GOT3 (cell line): ENCODE measurements at regions not wholly inside any gene's neighbourhood (a gene's known extent, or its start where the extent isn't known, plus 50 kb on each side); places are given as distances from the start of the nearest gene placed in this dataset.

Source experiments
- DNase-seq: peaks from one replicate; lab custom pipeline; 2025; ENCODE audit warnings: mixed read lengths; lab: John Stamatoyannopoulos, UW

DNA sequence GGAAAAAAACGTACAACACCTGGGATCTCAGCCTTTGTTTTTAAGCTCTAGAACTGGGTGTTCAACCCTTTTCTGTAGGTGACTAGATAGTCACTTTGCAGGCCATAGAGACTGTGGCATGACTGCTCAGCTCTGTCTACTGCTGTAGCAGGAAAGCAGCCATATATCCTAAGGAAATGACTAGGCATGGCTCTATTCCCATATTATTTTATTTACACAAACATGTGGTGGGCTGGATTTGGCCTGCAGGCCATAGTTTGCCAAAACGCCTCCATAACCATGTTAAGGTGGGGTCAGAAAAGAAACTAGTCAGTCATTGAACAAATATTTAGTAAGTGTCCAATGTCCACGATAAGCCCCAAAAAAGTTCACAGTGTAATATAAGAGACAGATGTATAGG lies 452.5 kb downstream of the MCTP2 start:
- DNase-seq = no peak

DNA sequence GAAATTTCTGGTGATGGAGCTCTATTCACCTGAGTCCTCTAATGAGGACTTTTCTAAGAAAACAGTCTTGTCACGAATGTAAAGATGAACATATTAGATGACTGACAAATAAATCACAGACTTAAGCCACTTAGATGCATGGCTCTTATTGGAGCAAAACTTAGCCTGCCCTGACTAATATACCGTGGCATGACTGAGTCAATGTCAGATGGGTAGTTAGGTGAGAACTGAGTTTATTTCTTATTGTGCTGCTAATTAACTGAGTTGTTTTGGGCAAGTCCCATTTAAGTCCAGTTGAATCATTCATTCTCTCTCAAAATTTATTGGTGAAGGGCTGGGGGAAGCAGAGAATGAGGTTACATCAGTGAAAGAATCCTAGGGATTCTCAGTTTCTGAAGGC lies 459.8 kb downstream of the MCTP2 start:
- no peak for DNase-seq

DNA sequence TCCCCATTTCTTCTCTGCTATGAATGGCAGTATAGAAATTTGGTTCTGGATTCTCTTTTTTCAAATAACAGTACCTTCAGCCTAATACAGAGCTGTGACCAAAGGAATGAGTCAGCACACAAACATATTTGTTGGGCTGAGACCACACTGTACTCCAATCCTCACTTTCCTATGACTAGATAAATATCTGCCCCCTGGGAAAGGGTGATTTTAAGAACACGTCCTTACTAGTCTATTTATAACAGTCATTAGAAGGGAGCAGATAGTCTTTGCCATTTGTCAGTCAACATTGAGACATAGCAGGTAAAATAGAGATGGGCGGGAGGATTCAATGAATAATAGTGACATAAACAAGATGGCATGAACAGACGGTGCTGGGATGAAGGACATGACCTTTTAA lies 461.3 kb downstream of the MCTP2 start:
- no peak for DNase-seq

- DNase-seq = no peak
Measured at GRCh38 chr15:94700211-94700610, 468.9 kb downstream of the MCTP2 start.

DNA sequence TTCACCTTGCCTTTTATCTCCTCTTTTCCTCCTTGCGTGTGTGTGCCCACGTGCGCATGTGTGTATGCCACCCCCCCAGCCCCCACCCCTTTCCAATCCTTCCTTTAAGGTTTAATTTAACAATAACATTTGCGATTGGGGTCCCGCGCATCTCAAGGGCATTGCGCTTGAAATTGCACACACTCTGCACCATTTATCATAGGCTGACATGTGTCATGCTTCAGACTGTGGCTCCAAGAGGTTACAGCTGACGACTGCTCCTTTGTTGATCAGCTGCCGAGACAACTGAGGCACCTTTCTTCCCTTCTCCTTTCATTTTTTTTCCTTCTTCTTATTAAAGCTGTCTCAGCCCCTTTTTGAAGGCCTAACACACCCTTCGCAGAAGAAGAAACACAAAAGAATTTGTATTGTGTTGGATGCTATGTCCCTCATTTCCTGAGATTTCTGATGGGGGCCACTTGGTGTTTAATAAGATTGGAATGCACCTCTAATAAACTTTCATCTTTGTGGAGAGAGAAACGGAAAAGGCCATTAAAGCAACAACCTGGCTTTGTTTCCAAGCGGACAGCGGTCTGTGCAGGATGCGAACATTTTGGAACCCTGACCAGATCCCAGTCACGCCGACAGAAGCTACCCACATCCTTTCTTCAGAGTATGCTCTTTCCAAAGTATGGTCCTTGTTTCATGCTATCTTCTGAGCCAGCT lies 470.1 kb downstream of the MCTP2 start:
- DNase-seq = no peak

DNA sequence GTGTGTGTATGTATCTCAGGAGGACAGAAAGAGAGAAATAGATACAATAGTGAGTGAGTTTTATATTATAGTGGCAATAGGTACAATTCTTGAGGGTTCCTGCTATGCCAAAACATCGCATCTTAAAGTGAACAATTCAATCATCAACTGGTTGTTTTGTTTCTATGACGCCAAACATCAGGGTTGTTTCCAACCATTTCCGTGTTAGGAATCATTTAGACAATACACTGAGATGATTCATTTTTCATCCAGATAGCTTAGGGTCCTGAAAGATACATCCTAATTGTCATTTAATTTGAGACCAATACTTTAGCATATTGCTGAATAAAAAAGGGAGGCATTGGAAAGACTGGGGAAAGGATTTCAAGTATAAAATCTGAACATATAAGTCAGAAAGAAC lies 472.2 kb downstream of the MCTP2 start:
- DNase-seq = no peak

- DNase-seq = no peak
Measured at GRCh38 chr15:94704421-94704820, 473.1 kb downstream of the MCTP2 start.

DNA sequence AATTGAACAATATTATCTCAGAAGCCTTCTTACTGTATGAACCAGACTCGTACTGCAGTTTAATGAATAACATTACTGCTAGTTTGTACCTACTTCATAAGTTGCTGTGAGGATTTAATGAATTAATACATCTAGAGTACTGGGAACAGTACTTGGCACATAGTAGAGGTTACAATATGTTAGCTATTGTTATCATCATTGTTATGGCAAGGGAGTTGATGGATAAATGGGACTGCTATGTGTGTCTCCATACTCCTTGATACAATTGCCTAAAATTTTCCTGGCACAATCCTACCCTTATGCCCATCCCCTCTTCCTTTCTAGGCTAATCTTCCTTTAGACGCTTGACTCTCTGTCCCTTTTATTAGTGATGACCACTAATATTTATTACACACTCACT lies 473.6 kb downstream of the MCTP2 start:
- DNase-seq = no peak

DNA sequence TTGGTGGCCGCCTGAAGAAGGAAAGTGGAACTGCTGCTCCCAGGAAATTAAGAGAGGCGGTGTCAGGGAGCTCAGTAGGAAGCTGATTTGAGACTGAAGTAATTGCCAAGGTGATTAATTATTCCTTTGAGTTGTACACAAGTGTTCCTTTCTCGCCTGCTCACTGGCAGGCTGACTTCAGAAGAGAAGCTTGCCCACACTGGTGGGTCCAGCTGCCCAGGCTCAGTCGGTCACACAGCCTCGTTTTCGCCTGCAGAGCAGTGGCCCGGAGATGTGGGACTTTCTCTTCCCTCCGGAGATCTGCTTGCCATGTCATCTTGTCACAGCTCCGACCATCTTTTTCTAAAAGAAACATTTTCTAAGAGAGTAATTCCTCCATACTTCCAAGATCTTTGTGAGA lies 478.0 kb downstream of the MCTP2 start:
- no peak for DNase-seq

GRCh38 chr15:94722024-94722636 lies 490.8 kb downstream of the MCTP2 start:
- no peak for DNase-seq

DNA sequence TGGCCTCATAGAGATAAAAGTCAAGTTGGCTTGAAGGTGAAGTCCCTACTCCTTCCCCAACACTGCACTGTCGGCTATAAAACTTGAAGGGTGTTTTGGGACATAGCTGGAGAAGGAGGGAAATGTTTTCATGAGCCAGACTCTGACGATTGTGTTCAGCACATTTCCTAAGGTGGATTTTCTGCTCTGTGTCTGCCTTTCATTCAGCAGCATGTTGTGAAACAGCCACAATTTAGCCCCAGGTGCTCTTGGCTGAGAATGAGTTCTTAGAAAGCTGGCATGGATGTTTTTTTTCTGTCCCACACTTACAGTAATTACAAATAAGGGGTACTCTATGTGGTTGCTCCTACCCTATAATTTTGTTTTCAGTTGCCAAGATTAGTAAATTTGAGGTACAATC lies 492.4 kb downstream of the MCTP2 start:
- DNase-seq = no peak

DNA sequence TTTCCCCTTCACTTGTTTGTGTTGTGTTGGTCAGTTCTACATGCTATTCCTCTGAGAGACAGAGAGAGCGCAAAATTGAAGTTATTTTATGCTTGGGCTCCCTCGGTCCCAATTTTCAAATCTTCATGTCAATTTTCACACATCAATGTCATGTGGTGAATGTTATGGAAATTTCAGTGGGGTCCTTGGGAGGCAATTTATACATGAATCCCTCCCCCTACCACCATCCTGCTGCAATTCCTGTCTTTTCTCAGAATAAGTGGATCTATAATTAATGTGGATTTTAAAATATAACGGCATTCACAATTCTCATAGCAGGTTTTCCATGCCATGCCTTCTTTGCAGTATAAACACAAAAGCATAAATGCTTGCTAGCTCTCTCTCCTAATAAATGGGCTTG lies 499.9 kb downstream of the MCTP2 start:
- no peak for DNase-seq

- no peak for DNase-seq
Measured at GRCh38 chr15:94734460-94734859, 503.1 kb downstream of the MCTP2 start.

GRCh38 chr15:94736236-94736635 lies 504.9 kb downstream of the MCTP2 start:
- no peak for DNase-seq

- no peak for DNase-seq
Measured at GRCh38 chr15:94739639-94740038, 508.3 kb downstream of the MCTP2 start.

DNA sequence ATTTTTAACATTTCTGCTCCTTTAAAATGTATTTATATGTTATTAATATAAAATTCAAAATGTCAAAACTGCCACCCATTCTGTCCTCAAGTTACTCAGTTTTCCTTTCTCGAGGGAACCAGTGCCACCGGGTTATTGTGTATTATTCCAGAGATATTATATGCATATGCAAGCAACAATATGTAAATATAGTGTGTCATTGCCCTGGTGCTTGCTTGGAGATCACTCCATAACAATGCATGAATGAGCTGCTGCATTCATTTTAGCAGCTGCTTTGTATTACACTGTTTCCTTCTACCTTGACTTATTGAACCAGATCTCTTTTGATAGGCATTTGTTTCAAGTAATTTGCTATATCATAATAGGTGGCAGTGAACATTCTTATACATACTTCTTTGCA lies 509.1 kb downstream of the MCTP2 start:
- DNase-seq = no peak

GRCh38 chr15:94743668-94744067 lies 512.3 kb downstream of the MCTP2 start:
- DNase-seq = no peak

DNA sequence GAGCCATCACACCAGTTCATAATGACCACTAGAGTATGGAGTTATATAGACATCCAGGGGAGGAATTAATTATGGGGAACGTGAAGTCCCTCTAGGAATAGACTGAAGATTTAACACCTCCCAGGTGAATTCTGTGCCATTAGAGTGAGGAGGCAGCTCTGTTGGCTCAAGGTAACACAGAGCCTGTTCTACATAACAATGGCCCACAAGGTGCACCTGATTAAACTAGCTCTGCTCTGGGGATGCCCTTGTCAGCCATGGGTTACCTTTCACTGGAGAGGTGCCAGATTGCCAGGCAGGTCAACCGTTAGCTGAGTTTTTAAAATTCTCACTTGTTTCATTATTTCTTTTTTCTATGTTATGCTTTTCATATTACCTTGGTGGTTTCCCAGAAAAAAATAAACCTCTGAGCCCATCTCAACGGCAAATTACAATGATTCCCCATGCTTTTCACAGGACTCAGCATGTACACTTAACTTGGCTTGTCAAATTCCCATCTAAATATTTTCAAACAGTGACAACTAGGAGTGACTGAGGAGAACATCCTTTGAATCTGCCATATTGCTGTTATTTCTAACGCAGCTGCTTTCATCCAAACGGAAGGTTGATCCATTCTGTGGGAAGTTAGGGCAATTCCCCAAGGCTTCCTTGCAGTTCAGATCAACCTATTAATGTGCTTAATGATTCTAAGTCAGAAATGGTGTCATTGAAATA lies 512.9 kb downstream of the MCTP2 start:
- DNase-seq = no peak

- DNase-seq = no peak
Measured at GRCh38 chr15:94745371-94745770, 514.0 kb downstream of the MCTP2 start.

DNA sequence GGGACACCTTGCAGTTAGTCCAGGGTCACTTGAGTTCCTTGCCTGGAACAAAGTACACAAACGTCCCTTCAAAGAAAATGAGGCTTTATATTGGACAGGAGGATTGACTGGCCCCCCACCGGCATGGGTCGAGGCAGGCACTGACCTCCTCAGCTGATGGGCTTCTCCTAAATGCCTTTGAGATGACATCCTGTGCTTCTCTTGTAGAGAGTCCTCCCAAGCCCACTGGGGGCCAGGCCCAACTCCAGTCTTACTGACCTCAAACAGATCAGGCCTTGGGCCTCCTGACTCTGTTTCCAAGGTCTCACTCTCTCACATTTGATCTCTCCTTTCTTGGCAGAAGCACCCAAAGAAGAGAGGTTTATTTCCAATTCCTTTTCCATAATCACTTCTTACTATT lies 516.1 kb downstream of the MCTP2 start:
- no peak for DNase-seq

GRCh38 chr15:94749811-94750617 lies 518.7 kb downstream of the MCTP2 start:
- no peak for DNase-seq

GRCh38 chr15:94760348-94760747 lies 529.0 kb downstream of the MCTP2 start:
- DNase-seq = no peak

- no peak for DNase-seq
Measured at GRCh38 chr15:94761574-94761973, 530.2 kb downstream of the MCTP2 start.
